SK-N-SH treated with all-trans-retinoic acid at 6 μM for 48 hours (cell line): ENCODE measurements at regions not wholly inside any gene's neighbourhood (a gene's known extent, or its start where the extent isn't known, plus 50 kb on each side); places are given as distances from the start of the nearest gene placed in this dataset.

Source experiments
- ATAC-seq: fragments of 200-7000 bp; cut with Tn5 transposase; 3 replicates; pipeline ENCODE4 v1.9.1; 2020; ENCODE audit warnings: mild to moderate bottlenecking, moderate library complexity
- BACH2 ChIP-seq: fragments of 250-450 bp; sonication (Bioruptor Pico); IDR thresholded peaks from 2 replicates; pipeline ENCODE4 v1.9.0; 2021; ENCODE audit warnings: mild to moderate bottlenecking, borderline replicate concordance
- CREB5 ChIP-seq: fragments of 250-450 bp; sonication (Bioruptor Pico); IDR thresholded peaks from 2 replicates; pipeline ENCODE4 v1.5.1; 2020; ENCODE audit warnings: low read depth, mild to moderate bottlenecking, moderate library complexity
- CSDC2 ChIP-seq: fragments of 250-450 bp; sonication (Bioruptor Pico); IDR thresholded peaks from 2 replicates; pipeline ENCODE4 v1.5.0; 2020; ENCODE audit warnings: mild to moderate bottlenecking, moderate library complexity
- CSRNP3 ChIP-seq: fragments of 250-450 bp; sonication (Bioruptor Pico); IDR thresholded peaks from 2 replicates; pipeline ENCODE4 v1.5.1; 2021; ENCODE audit warnings: mild to moderate bottlenecking, moderate library complexity
- ESRRG ChIP-seq: fragments of 250-450 bp; sonication (Bioruptor Pico); IDR thresholded peaks from 2 replicates; pipeline ENCODE4 v1.6.1; 2021; ENCODE audit warnings: mild to moderate bottlenecking
- OSR1 ChIP-seq: fragments of 250-450 bp; sonication (Bioruptor Pico); IDR thresholded peaks from 2 replicates; pipeline ENCODE4 v1.8.0; 2022; ENCODE audit warnings: moderate library complexity, mild to moderate bottlenecking, inconsistent platforms
- PATZ1 ChIP-seq: fragments of 250-450 bp; sonication (Bioruptor Pico); IDR thresholded peaks from 2 replicates; pipeline ENCODE4 v1.8.0; 2020; ENCODE audit warnings: mild to moderate bottlenecking, moderate library complexity, borderline replicate concordance
- POU6F1 ChIP-seq: fragments of 250-450 bp; sonication (Bioruptor Pico); IDR thresholded peaks from 2 replicates; pipeline ENCODE4 v1.8.0; 2021; ENCODE audit warnings: low read depth, mild to moderate bottlenecking, moderate library complexity, borderline replicate concordance
- PPARA ChIP-seq: fragments of 250-450 bp; sonication (Bioruptor Pico); IDR thresholded peaks from 2 replicates; pipeline ENCODE4 v1.5.0; 2020; ENCODE audit warnings: mild to moderate bottlenecking, borderline replicate concordance
- RARB ChIP-seq: fragments of 250-450 bp; sonication (Bioruptor Pico); IDR thresholded peaks from 2 replicates; pipeline ENCODE4 v1.8.0; 2021; ENCODE audit warnings: mild to moderate bottlenecking, moderate library complexity
- SNAI2 ChIP-seq: fragments of 250-450 bp; sonication (Bioruptor Pico); IDR thresholded peaks from 2 replicates; pipeline ENCODE4 v1.5.0; 2020; ENCODE audit warnings: mild to moderate bottlenecking, moderate library complexity
- TSHZ2 ChIP-seq: fragments of 250-450 bp; sonication (Bioruptor Pico); IDR thresholded peaks from 2 replicates; pipeline ENCODE4 v1.5.0; 2020; ENCODE audit warnings: mild to moderate bottlenecking, moderate library complexity
- ZC3H10 ChIP-seq: fragments of 250-450 bp; sonication (Bioruptor Pico); IDR thresholded peaks from 2 replicates; pipeline ENCODE4 v1.5.1; 2021; ENCODE audit warnings: mild to moderate bottlenecking, moderate library complexity
- ZFP3 ChIP-seq: fragments of 250-450 bp; sonication (Bioruptor Pico); IDR thresholded peaks from 2 replicates; pipeline ENCODE4 v1.5.0; 2020; ENCODE audit warnings: mild to moderate bottlenecking, moderate library complexity
- ZFP30 ChIP-seq: fragments of 450-650 bp; formaldehyde crosslinking; IDR thresholded peaks from 2 replicates; pipeline ENCODE4 v1.5.0; 2022; ENCODE audit warnings: mild to moderate bottlenecking, moderate library complexity
- ZNF565 ChIP-seq: fragments of 450-650 bp; formaldehyde crosslinking; conservative IDR thresholded peaks from 2 replicates; pipeline ENCODE4 v1.5.0; 2020; ENCODE audit warnings: low read depth, mild to moderate bottlenecking, moderate library complexity
- ZNF70 ChIP-seq: fragments of 450-650 bp; formaldehyde crosslinking; IDR thresholded peaks from 2 replicates; pipeline ENCODE4 v1.5.0; 2020; ENCODE audit warnings: mild to moderate bottlenecking, moderate library complexity
- ZNF8 ChIP-seq: fragments of 450-650 bp; formaldehyde crosslinking; IDR thresholded peaks from 2 replicates; pipeline ENCODE4 v1.5.0; 2020; ENCODE audit warnings: mild to moderate bottlenecking, moderate library complexity

- ATAC-seq, result no peak
Observed at GRCh38 chr6:151704383-151704782, 103.1 kb upstream of the ESR1 start.

GRCh38 chr6:151705993-151706733, 101.3 kb upstream of the ESR1 start:
- no peak for ATAC-seq

More at GRCh38 chr6:151704383-151704782, 103.1 kb upstream of the ESR1 start:
- TF ChIP-seq RARB, result no peak
- TF ChIP-seq ZNF565, result no peak
- TF ChIP-seq CREB5, result no peak
- TF ChIP-seq POU6F1 (CRISPR knock-in tag), result no peak
- TF ChIP-seq ZC3H10 (CRISPR knock-in tag), result no peak
- TF ChIP-seq BACH2 (CRISPR knock-in tag), result no peak
- TF ChIP-seq ZNF8 (CRISPR knock-in tag), result no peak
- TF ChIP-seq TSHZ2, result no peak
- no peak for TF ChIP-seq ESRRG (CRISPR knock-in tag)
- no peak for TF ChIP-seq OSR1 (CRISPR knock-in tag)
- TF ChIP-seq ZNF70, result no peak
- TF ChIP-seq CSRNP3 (CRISPR knock-in tag), result no peak
- TF ChIP-seq ZFP30, result no peak
- TF ChIP-seq CSDC2 (CRISPR knock-in tag), result no peak
- TF ChIP-seq ZFP3 (CRISPR knock-in tag), result no peak

More at GRCh38 chr6:151705993-151706733, 101.3 kb upstream of the ESR1 start:
- no peak for TF ChIP-seq PATZ1 (CRISPR knock-in tag)
- no peak for TF ChIP-seq POU6F1 (CRISPR knock-in tag)
- no peak for TF ChIP-seq PPARA (CRISPR knock-in tag)
- TF ChIP-seq ESRRG (CRISPR knock-in tag), result no peak
- no peak for TF ChIP-seq ZNF70
- TF ChIP-seq ZC3H10 (CRISPR knock-in tag), result no peak
- no peak for TF ChIP-seq CSDC2 (CRISPR knock-in tag)
- TF ChIP-seq CSRNP3 (CRISPR knock-in tag), result no peak
- TF ChIP-seq SNAI2 (CRISPR knock-in tag), result no peak
